ENCODE measurements at regions not wholly inside any gene's neighbourhood (a gene's known extent, or its start where the extent isn't known, plus 50 kb on each side); places are given as distances from the start of the nearest gene placed in this dataset.

- no TSS peak for BruUV-seq (replicated peaks)
- H3K27me3 Mint-ChIP-seq (ENCODE audit: unreplicated experiment), result no peaks in the 10 kb centered on the region
- intact Hi-C loops (cut with micrococcal nuclease; ENCODE audit: unreplicated experiment), result no loop called here
- DNase-seq, result no peak
- H3K4me1 Mint-ChIP-seq (ENCODE audit: low read depth, unreplicated experiment), result peaks cover 16% of the 10 kb centered on the region
- CTCF ChIA-PET, result no interaction called here
- H3K36me3 Mint-ChIP-seq (ENCODE audit: insufficient read depth, unreplicated experiment), result no peaks in the 10 kb centered on the region
- peaks cover 3% of the 10 kb centered on the region for H3K9me3 Mint-ChIP-seq (ENCODE audit: low read depth, unreplicated experiment)
- H3K27ac Mint-ChIP-seq (ENCODE audit: unreplicated experiment), result no peak overlapping the region
- H3K4me3 Mint-ChIP-seq (ENCODE audit: low read depth, unreplicated experiment), result no peak overlapping the region
- no peak for TF ChIP-seq CTCF (IDR thresholded peaks at IDR 0.05; ENCODE audit: unreplicated experiment)
Measured at GRCh38 chr11:109911488-109911887, 181.7 kb upstream of the ZC3H12C start.

DNA sequence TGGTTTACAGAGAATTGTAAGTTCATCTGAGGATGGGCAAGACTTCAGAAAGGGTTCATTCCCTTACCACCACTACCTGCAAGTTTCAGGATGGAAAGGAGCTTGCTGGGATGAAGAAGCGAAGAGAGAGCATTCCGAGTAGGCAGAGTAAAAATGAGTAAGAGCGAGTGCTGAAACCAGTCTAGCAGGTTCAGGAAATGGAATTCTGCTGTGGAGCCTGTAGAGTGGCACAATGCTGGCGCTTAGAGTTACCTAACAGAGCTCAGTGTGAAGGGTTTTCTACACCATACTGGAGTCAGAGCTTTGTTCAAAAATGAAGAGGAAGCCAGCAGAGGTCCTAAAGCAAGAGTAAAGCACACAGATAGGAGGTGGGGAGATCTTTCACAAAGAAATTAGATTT, 179.2 kb upstream of the ZC3H12C start:
- CTCF ChIA-PET, result interaction anchor here (0.6 to 1.9 kb wide), 4 partner anchors 14 to 96 kb away, joined by 4 to 6 read pairs (median 5); no protein-coding TSS in a partner anchor
- H3K4me1 Mint-ChIP-seq (ENCODE audit: low read depth, unreplicated experiment), result peaks cover 16% of the 10 kb centered on the region
- H3K27me3 Mint-ChIP-seq (ENCODE audit: unreplicated experiment), result no peaks in the 10 kb centered on the region
- intact Hi-C loops (cut with micrococcal nuclease; ENCODE audit: unreplicated experiment), result no loop called here
- peak; percentile 50 for DNase-seq
- no peaks in the 10 kb centered on the region for H3K9me3 Mint-ChIP-seq (ENCODE audit: low read depth, unreplicated experiment)
- no TSS peak for BruUV-seq (replicated peaks)
- H3K36me3 Mint-ChIP-seq (ENCODE audit: insufficient read depth, unreplicated experiment), result no peaks in the 10 kb centered on the region
- no peak for TF ChIP-seq CTCF (IDR thresholded peaks at IDR 0.05; ENCODE audit: unreplicated experiment)
- H3K27ac Mint-ChIP-seq (ENCODE audit: unreplicated experiment), result peak overlapping the region; percentile 39
- no peak overlapping the region for H3K4me3 Mint-ChIP-seq (ENCODE audit: low read depth, unreplicated experiment)

GRCh38 chr11:109914809-109915653, 178.2 kb upstream of the ZC3H12C start:
- no peak overlapping the region for H3K4me3 Mint-ChIP-seq (ENCODE audit: low read depth, unreplicated experiment)
- DNase-seq, result no peak
- no peaks in the 10 kb centered on the region for H3K36me3 Mint-ChIP-seq (ENCODE audit: insufficient read depth, unreplicated experiment)
- BruUV-seq (replicated peaks), result no TSS peak
- no peak overlapping the region for H3K27ac Mint-ChIP-seq (ENCODE audit: unreplicated experiment)
- TF ChIP-seq CTCF (IDR thresholded peaks at IDR 0.05; ENCODE audit: unreplicated experiment), result no peak
- no peaks in the 10 kb centered on the region for H3K27me3 Mint-ChIP-seq (ENCODE audit: unreplicated experiment)
- CTCF ChIA-PET, result interaction anchor here (0.6 to 1.9 kb wide), 5 partner anchors 15 to 515 kb away, joined by 3 to 6 read pairs (median 5); no protein-coding TSS in a partner anchor
- no peaks in the 10 kb centered on the region for H3K9me3 Mint-ChIP-seq (ENCODE audit: low read depth, unreplicated experiment)
- intact Hi-C loops (cut with micrococcal nuclease; ENCODE audit: unreplicated experiment), result no loop called here
- H3K4me1 Mint-ChIP-seq (ENCODE audit: low read depth, unreplicated experiment), result peaks cover 16% of the 10 kb centered on the region

- no peak for TF ChIP-seq CTCF (IDR thresholded peaks at IDR 0.05; ENCODE audit: unreplicated experiment)
Measured at GRCh38 chr11:109926941-109927340, 166.3 kb upstream of the ZC3H12C start.

More at GRCh38 chr11:109926941-109927340, 166.3 kb upstream of the ZC3H12C start:
- BruUV-seq (replicated peaks), result no TSS peak
- H3K9me3 Mint-ChIP-seq (ENCODE audit: low read depth, unreplicated experiment), result peaks cover 2% of the 10 kb centered on the region
- H3K4me3 Mint-ChIP-seq (ENCODE audit: low read depth, unreplicated experiment), result no peak overlapping the region
- no peak overlapping the region for H3K27ac Mint-ChIP-seq (ENCODE audit: unreplicated experiment)
- no peaks in the 10 kb centered on the region for H3K27me3 Mint-ChIP-seq (ENCODE audit: unreplicated experiment)
- CTCF ChIA-PET, result no interaction called here
- no peak for DNase-seq
- intact Hi-C loops (cut with micrococcal nuclease; ENCODE audit: unreplicated experiment), result no loop called here
- no peaks in the 10 kb centered on the region for H3K36me3 Mint-ChIP-seq (ENCODE audit: insufficient read depth, unreplicated experiment)
- H3K4me1 Mint-ChIP-seq (ENCODE audit: low read depth, unreplicated experiment), result no peaks in the 10 kb centered on the region

Data from Calu3 (cell line).